Hepatocyte (in vitro differentiated cells): ENCODE measurements at regions not wholly inside any gene's neighbourhood (a gene's known extent, or its start where the extent isn't known, plus 50 kb on each side); places are given as distances from the start of the nearest gene placed in this dataset.

Experiments used
- CTCF ChIP-seq: fragments of 200-600 bp; sonication (generic); IDR thresholded peaks from 2 replicates; pipeline ENCODE4 v1.5.1; 2016; ENCODE audit warnings: antibody characterized with exemption, mild to moderate bottlenecking; ENCODE audit not compliant: poor library complexity
- EZH2 ChIP-seq: fragments of 200-600 bp; sonication (generic); IDR thresholded peaks from 2 replicates; pipeline ENCODE4 v1.6.1; 2016; ENCODE audit warnings: antibody characterized with exemption, mild to moderate bottlenecking, borderline replicate concordance
- EZH2phosphoT487 ChIP-seq: fragments of 200-600 bp; sonication (generic); IDR thresholded peaks from one replicate; pipeline ENCODE4 v1.6.1; 2018; ENCODE audit warnings: antibody characterized with exemption, mild to moderate bottlenecking, low read depth, moderate library complexity; ENCODE audit not compliant: unreplicated experiment, severe bottlenecking

GRCh38 chr10:21079330-21079658 is 182.2 kb upstream of the NEBL start:
- TF ChIP-seq CTCF = no peak
- TF ChIP-seq EZH2 = no peak
- TF ChIP-seq EZH2phosphoT487 = no peak
